Fibroblast of skin of scalp (primary cell): ENCODE measurements at regions not wholly inside any gene's neighbourhood (a gene's known extent, or its start where the extent isn't known, plus 50 kb on each side); places are given as distances from the start of the nearest gene placed in this dataset.
"Not testable (repeated sequence)": the region's sequence is repeated elsewhere in the genome, so short reads cannot be mapped to it uniquely, and the experiment has no call there.

ENCODE experiments used
- DNase-seq: peaks from one replicate; pipeline ENCODE4 v3.0.0-alpha.2; 2013

- DNase-seq: peak; percentile 35
Observed at GRCh38 chr4:28232951-28233350, 1372.3 kb downstream of the STIM2 start.

GRCh38 chr4:28233724-28234123 lies 1373.1 kb downstream of the STIM2 start:
- DNase-seq: peak; percentile 11

- no peak for DNase-seq
Observed at GRCh38 chr4:28238876-28239275, 1378.2 kb downstream of the STIM2 start.

- no peak for DNase-seq
Observed at GRCh38 chr4:28241021-28241420, 1380.4 kb downstream of the STIM2 start.

- DNase-seq: no peak
Observed at GRCh38 chr4:28247805-28248204, 1387.2 kb downstream of the STIM2 start.

- DNase-seq: no peak
Observed at GRCh38 chr4:28248269-28248668, 1387.6 kb downstream of the STIM2 start.

- DNase-seq: no peak
Observed at GRCh38 chr4:28250646-28251045, 1390.0 kb downstream of the STIM2 start.

- no peak for DNase-seq
Observed at GRCh38 chr4:28251831-28252230, 1391.2 kb downstream of the STIM2 start.

- no peak for DNase-seq
Observed at GRCh38 chr4:28254003-28254402, 1393.4 kb downstream of the STIM2 start.

- no peak for DNase-seq
Observed at GRCh38 chr4:28256295-28256694, 1395.7 kb downstream of the STIM2 start.

GRCh38 chr4:28259951-28260350 lies 1399.3 kb downstream of the STIM2 start:
- no peak for DNase-seq

GRCh38 chr4:28267166-28267565 lies 1406.5 kb downstream of the STIM2 start:
- no peak for DNase-seq

GRCh38 chr4:28269426-28269825 lies 1408.8 kb downstream of the STIM2 start:
- no peak for DNase-seq

GRCh38 chr4:28277931-28278330 lies 1417.3 kb downstream of the STIM2 start:
- DNase-seq: peak; percentile 15

GRCh38 chr4:28278676-28279075 lies 1418.0 kb downstream of the STIM2 start:
- no peak for DNase-seq

- DNase-seq: no peak
Observed at GRCh38 chr4:28279249-28279648, 1418.6 kb downstream of the STIM2 start.

- DNase-seq: not testable (repeated sequence)
Observed at GRCh38 chr4:28286266-28286665, 1425.6 kb downstream of the STIM2 start.

GRCh38 chr4:28287831-28288233 lies 1427.2 kb downstream of the STIM2 start:
- DNase-seq: peak; percentile 100

GRCh38 chr4:28296239-28296638 lies 1435.6 kb downstream of the STIM2 start:
- DNase-seq: no peak

GRCh38 chr4:28310926-28311325 lies 1450.3 kb downstream of the STIM2 start:
- DNase-seq: no peak

GRCh38 chr4:28312497-28312896 lies 1451.9 kb downstream of the STIM2 start:
- not testable (repeated sequence) for DNase-seq

- DNase-seq: no peak
Observed at GRCh38 chr4:28313729-28314713, 1453.4 kb downstream of the STIM2 start.

- DNase-seq: peak; percentile 53
Observed at GRCh38 chr4:28317221-28317620, 1456.6 kb downstream of the STIM2 start.

GRCh38 chr4:28334249-28334648 lies 1473.6 kb downstream of the STIM2 start:
- DNase-seq: no peak
